GM13977 (cell line): ENCODE measurements at regions not wholly inside any gene's neighbourhood (a gene's known extent, or its start where the extent isn't known, plus 50 kb on each side); places are given as distances from the start of the nearest gene placed in this dataset.

Experiments used
- DNase-seq: peaks from one replicate; pipeline ENCODE4 v3.0.0; 2012; ENCODE audit warnings: low spot score
- in situ Hi-C: fragments of 300-500 bp; cut with MboI; formaldehyde crosslinking; loops from one replicate; pipeline ENCODE4 v1.12.0; 2022; ENCODE audit warnings: low sequenced_read_pairs, low pct_unique_long_range_greater_than_20kb, mixed read lengths, inconsistent platforms; ENCODE audit not compliant: unreplicated experiment
- TF ChIP-seq, protein P1 (sequence below): IDR thresholded peaks from 2 replicates; pipeline ENCODE4 v1.5.1; 2012; ENCODE audit warnings: mild to moderate bottlenecking, control low read depth; ENCODE audit not compliant: insufficient read depth; ENCODE audit errors: extremely low read depth, missing control alignments

DNA sequence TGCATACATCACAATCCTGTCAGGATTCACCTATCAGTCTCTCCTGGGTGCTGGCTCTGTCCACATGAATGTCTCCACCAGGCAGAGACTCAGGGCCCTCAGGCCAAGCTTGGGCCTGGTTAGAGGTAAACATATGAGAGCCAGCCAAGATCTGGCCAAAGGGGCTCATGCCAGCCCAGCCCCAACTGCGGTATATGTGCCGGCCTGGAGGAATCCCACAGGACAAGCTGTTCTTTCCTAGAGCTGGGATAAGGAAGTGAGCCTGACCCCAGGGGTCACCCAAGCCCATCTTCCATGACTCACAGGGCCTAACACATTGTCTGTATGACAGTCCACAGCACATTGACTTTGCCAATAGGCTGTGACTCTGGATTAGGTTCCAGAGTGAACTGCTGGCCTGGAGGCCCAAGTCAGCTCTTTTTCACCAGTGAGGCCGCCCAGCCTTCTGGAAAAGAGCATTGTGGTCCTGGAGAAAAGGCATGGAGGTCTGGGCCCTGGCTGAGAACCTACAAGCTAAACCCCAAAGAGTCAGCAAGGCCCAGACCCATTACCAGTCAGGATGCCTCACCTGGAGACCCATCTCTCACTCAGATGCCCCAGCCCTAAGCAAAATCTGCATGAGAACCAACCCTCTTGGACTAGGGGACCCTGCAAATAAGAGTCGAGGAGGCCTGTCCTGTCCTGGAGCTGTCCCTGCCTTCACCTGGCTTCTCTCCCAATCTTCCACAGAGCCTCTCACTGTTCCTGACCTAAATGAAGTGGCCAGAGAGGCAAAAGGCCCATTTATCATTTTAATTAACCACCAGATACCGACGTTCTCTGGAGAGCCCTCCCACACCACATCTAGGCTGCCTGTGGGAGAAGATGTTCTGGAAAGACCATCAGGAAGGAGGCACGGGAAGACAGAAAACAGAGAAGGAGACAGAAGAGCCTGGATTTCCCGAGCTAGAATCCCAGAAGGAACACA, 120.9 kb upstream of the PKDCC start:
- TF ChIP-seq, protein P1, sequence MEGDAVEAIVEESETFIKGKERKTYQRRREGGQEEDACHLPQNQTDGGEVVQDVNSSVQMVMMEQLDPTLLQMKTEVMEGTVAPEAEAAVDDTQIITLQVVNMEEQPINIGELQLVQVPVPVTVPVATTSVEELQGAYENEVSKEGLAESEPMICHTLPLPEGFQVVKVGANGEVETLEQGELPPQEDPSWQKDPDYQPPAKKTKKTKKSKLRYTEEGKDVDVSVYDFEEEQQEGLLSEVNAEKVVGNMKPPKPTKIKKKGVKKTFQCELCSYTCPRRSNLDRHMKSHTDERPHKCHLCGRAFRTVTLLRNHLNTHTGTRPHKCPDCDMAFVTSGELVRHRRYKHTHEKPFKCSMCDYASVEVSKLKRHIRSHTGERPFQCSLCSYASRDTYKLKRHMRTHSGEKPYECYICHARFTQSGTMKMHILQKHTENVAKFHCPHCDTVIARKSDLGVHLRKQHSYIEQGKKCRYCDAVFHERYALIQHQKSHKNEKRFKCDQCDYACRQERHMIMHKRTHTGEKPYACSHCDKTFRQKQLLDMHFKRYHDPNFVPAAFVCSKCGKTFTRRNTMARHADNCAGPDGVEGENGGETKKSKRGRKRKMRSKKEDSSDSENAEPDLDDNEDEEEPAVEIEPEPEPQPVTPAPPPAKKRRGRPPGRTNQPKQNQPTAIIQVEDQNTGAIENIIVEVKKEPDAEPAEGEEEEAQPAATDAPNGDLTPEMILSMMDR, result no peak
- in situ Hi-C loops, result no loop called here
- DNase-seq, result no peak

DNA sequence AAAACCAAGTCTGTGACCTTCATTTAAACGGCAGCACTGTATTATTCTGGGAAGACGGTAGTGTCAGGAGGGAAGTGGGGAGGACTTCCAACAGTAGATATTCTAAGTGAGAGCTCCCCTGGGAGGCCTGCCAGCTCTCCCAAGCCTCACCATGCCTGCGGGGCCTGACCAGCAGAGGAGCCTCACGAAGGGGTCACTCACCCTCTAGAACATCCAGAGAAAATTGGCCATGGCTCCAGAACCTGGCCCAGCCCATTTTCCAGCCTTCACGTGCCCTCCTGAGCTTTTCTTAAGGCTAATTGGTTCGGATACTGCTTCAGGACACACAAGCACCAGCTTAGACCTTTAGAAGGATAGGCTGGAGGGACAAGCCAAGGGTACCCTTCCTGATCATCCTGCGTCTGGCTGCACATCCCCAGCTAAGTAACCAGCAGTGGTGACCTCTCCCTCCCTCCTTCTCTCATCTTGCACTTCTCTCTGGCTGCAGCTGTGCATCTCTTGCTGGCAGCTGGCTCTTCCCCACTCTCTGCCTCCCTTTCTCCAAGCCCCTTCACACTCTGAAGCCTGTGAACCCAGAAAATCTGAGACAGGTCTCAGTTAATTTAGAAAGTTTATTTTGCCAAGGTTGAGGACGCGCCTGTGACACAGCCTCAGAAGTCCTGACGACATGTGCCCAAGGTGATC, 120.1 kb upstream of the PKDCC start:
- in situ Hi-C loops, result no loop called here

DNA sequence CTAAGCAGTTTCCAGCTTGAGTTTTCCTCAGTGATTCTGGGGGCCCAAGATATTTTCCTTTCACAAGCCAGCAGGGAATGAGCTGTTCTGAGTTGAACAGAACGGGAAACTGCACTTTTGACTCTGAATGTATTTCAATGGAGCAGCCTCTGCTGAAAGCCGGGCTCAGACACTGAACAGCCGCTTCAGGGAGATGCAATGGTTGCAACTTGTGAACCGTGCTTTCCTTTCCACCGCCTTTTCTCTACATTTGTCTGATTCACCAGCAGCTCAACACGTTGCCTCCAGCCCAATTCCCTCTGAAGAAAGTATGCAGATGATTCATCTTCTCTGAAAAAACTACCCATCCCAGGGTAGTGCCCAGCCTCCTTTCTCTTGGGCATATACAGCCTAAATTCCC, 119.3 kb upstream of the PKDCC start:
- in situ Hi-C loops, result no loop called here
- no peak for DNase-seq
- TF ChIP-seq, protein P1, result no peak

More for the DNA sequence above, 120.1 kb upstream of the PKDCC start:
- no peak for DNase-seq
- TF ChIP-seq, protein P1, result no peak

DNA sequence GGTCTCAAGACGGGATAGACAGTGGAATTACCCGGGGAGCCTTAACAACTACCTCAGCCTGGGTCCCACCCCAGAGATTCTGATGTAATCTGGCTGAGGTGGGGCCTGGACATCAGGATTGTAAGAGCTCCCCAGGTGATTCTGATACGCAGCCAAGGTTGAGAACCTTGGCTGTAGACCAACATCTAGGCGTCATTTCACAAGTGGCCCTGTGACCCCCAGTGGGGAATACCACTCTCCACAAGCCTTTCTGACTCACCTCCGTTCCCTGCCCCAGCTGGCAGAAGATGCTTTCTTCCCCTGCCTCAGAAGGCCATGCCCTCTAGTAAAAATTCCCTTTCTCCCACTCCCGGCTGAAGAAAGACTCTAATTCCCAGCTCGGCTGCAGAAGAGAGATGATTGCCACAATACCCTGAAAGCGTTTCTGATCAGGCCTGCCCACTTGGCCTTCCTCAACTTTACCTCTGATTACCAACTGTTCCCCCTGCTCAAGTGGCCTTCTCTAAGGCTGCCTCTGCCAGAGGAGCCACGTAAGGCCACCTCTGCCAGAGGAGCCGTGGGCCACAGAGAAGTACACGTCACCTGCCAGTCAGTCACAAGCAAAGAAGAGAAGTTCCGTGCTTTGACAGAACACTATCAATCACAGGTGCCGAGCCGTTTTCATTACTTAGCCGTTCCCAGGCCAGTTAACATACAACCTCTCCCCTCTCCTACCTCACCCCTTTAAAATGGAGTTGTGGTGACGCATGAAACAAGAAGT, 116.8 kb upstream of the PKDCC start:
- in situ Hi-C loops, result no loop called here
- DNase-seq, result peak; percentile 31
- TF ChIP-seq, protein P1, result no peak

DNA sequence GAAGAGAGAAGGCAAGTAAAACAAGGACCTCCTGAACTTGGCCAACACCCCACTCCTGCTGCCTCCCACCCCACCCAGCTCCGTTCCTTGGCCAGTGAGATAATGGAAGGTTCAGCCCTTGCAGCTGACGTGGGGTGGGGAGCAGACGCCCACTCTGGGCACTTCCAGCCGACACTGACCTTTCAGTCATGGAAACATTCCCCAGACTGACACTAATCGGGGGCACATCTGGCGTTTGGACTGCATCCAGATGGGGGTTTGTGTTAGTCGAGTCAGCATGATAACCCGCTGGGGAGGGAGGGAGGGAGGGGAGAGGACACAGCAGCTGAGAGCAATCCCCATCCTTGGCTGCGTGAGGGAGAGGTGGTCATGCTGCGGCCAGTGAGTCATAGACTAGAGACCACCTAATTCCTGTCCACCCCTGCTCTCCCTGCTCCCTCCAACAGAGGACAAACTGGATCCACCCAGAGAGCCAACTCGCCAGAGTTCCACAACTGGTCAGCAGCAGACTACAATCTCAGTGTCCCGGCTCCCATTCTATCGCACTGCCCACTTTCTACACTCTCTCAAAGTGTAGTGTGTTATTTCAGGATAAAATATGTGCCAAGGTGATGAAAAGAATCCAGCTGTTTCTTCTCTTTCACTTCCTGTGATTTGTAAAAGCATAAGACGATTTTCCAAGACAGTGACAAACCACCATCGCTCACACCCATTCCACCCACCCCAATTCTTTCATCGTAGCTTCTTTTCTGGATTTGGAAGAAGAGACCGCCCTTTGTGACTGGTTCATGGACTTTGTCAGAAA, 115.4 kb upstream of the PKDCC start:
- in situ Hi-C loops, result no loop called here
- TF ChIP-seq, protein P1, result no peak
- DNase-seq, result no peak
